ENCODE measurements at regions not wholly inside any gene's neighbourhood (a gene's known extent, or its start where the extent isn't known, plus 50 kb on each side); places are given as distances from the start of the nearest gene placed in this dataset.

GRCh38 chr11:111099028-111099713, 146.4 kb upstream of the POU2AF2 start:
- H3K27ac ChIP-seq, result no peak overlapping the region
- H3K4me3 ChIP-seq, result no peak overlapping the region

- Histone ChIP-seq H3K27ac (no peak overlapping the region), H3K4me3 (no peak overlapping the region)
These were observed 147.4 kb upstream of the POU2AF2 start for GRCh38 chr11:111098091-111098490.

- Histone ChIP-seq H3K27ac (peak overlapping the region in 1 of 21 experiments; percentile 16), H3K4me3 (peak overlapping the region in 1 of 7 experiments; percentile 21)
These were observed 148.3 kb upstream of the POU2AF2 start for GRCh38 chr11:111097191-111097590.

GRCh38 chr11:111095327-111095726, 150.2 kb upstream of the POU2AF2 start:
- Histone ChIP-seq H3K4me3 (no peak overlapping the region), H3K27ac (no peak overlapping the region)

- H3K4me3 ChIP-seq, result no peak overlapping the region
These were observed 152.5 kb upstream of the POU2AF2 start for GRCh38 chr11:111093061-111093460.

GRCh38 chr11:111091321-111091938, 154.1 kb upstream of the POU2AF2 start:
- H3K27ac ChIP-seq, result no peak overlapping the region

More at GRCh38 chr11:111093061-111093460, 152.5 kb upstream of the POU2AF2 start:
- H3K27ac ChIP-seq, result no peak overlapping the region

GRCh38 chr11:111089759-111090158, 155.8 kb upstream of the POU2AF2 start:
- Histone ChIP-seq H3K27ac (no peak overlapping the region), H3K4me3 (no peak overlapping the region)

More at GRCh38 chr11:111091321-111091938, 154.1 kb upstream of the POU2AF2 start:
- no peak overlapping the region for H3K4me3 ChIP-seq

- Histone ChIP-seq H3K4me3 (no peak overlapping the region), H3K27ac (no peak overlapping the region)
These were observed 156.6 kb upstream of the POU2AF2 start for GRCh38 chr11:111088847-111089355.

GRCh38 chr11:111086058-111086457, 159.5 kb upstream of the POU2AF2 start:
- no peak overlapping the region for H3K4me3 ChIP-seq
- no peak overlapping the region for H3K27ac ChIP-seq

GRCh38 chr11:111082664-111083063, 162.9 kb upstream of the POU2AF2 start:
- Histone ChIP-seq H3K4me3 (no peak overlapping the region), H3K27ac (no peak overlapping the region)

- Histone ChIP-seq H3K4me3 (no peak overlapping the region), H3K27ac (no peak overlapping the region)
These were observed 164.5 kb upstream of the POU2AF2 start for GRCh38 chr11:111081021-111081511.

GRCh38 chr11:111077530-111078322, 167.8 kb upstream of the POU2AF2 start:
- no peak overlapping the region for H3K4me3 ChIP-seq
- no peak overlapping the region for H3K27ac ChIP-seq

- Histone ChIP-seq H3K27ac (no peak overlapping the region), H3K4me3 (no peak overlapping the region)
These were observed 176.5 kb upstream of the POU2AF2 start for GRCh38 chr11:111069066-111069465.

GRCh38 chr11:111067994-111068393, 177.5 kb upstream of the POU2AF2 start:
- no peak overlapping the region for H3K4me3 ChIP-seq
- H3K27ac ChIP-seq, result no peak overlapping the region

GRCh38 chr11:111066846-111067245, 178.7 kb upstream of the POU2AF2 start:
- Histone ChIP-seq H3K27ac (no peak overlapping the region), H3K4me3 (no peak overlapping the region)

GRCh38 chr11:111063726-111064517, 181.6 kb upstream of the POU2AF2 start:
- H3K27ac ChIP-seq, result no peak overlapping the region
- H3K4me3 ChIP-seq, result no peak overlapping the region

GRCh38 chr11:111062420-111062819, 183.1 kb upstream of the POU2AF2 start:
- Histone ChIP-seq H3K27ac (no peak overlapping the region), H3K4me3 (no peak overlapping the region)

GRCh38 chr11:111059726-111060125, 185.8 kb upstream of the POU2AF2 start:
- H3K4me3 ChIP-seq, result no peak overlapping the region

GRCh38 chr11:111049131-111049530, 196.4 kb upstream of the POU2AF2 start:
- Histone ChIP-seq H3K4me3 (no peak overlapping the region), H3K27ac (no peak overlapping the region)

More at GRCh38 chr11:111059726-111060125, 185.8 kb upstream of the POU2AF2 start:
- H3K27ac ChIP-seq, result no peak overlapping the region
